Stimulated activated CD8-positive, alpha-beta memory T cell treated with anti-CD3 and anti-CD28 coated beads, Interleukin-4, amount 100 ng/mL, for 48 hours (primary cell): ENCODE measurements at regions not wholly inside any gene's neighbourhood (a gene's known extent, or its start where the extent isn't known, plus 50 kb on each side); places are given as distances from the start of the nearest gene placed in this dataset.

Experiments used
- DNase-seq: peaks from one replicate; pipeline ENCODE4 v3.0.0-alpha.2; 2020

GRCh38 chr15:46329876-46330275, 695.0 kb downstream of the SQOR start:
- no peak for DNase-seq

GRCh38 chr15:46331546-46331945, 696.7 kb downstream of the SQOR start:
- DNase-seq: no peak

- DNase-seq: no peak
Measured at GRCh38 chr15:46343196-46343935, 708.5 kb downstream of the SQOR start.

- DNase-seq: no peak
Measured at GRCh38 chr15:46344115-46344724, 709.4 kb downstream of the SQOR start.

- DNase-seq: no peak
Measured at GRCh38 chr15:46344915-46345314, 710.1 kb downstream of the SQOR start.

- no peak for DNase-seq
Measured at GRCh38 chr15:46354443-46354842, 719.6 kb downstream of the SQOR start.

GRCh38 chr15:46365572-46365971, 730.7 kb downstream of the SQOR start:
- no peak for DNase-seq

GRCh38 chr15:46366360-46367007, 731.7 kb downstream of the SQOR start:
- DNase-seq: no peak

- no peak for DNase-seq
Measured at GRCh38 chr15:46383978-46384377, 749.1 kb downstream of the SQOR start.

- DNase-seq: no peak
Measured at GRCh38 chr15:46386356-46386755, 751.5 kb downstream of the SQOR start.

- no peak for DNase-seq
Measured at GRCh38 chr15:46389739-46390138, 754.9 kb downstream of the SQOR start.

GRCh38 chr15:46394463-46394862, 759.6 kb downstream of the SQOR start:
- DNase-seq: no peak

- DNase-seq: no peak
Measured at GRCh38 chr15:46408312-46408711, 773.5 kb downstream of the SQOR start.

GRCh38 chr15:46409841-46410301, 775.0 kb downstream of the SQOR start:
- DNase-seq: no peak

- no peak for DNase-seq
Measured at GRCh38 chr15:46410705-46411104, 775.9 kb downstream of the SQOR start.

GRCh38 chr15:46411900-46412299, 777.1 kb downstream of the SQOR start:
- no peak for DNase-seq

GRCh38 chr15:46413799-46414198, 779.0 kb downstream of the SQOR start:
- DNase-seq: no peak

- DNase-seq: no peak
Measured at GRCh38 chr15:46416544-46416943, 781.7 kb downstream of the SQOR start.

- DNase-seq: no peak
Measured at GRCh38 chr15:46420990-46421389, 786.2 kb downstream of the SQOR start.

GRCh38 chr15:46441294-46442062, 806.6 kb downstream of the SQOR start:
- no peak for DNase-seq

GRCh38 chr15:46442184-46442583, 807.4 kb downstream of the SQOR start:
- no peak for DNase-seq

- DNase-seq: no peak
Measured at GRCh38 chr15:46442901-46443590, 808.2 kb downstream of the SQOR start.
